ENCODE measurements at regions not wholly inside any gene's neighbourhood (a gene's known extent, or its start where the extent isn't known, plus 50 kb on each side); places are given as distances from the start of the nearest gene placed in this dataset.

GRCh38 chr13:42722883-42723539 is 58.4 kb upstream of the FAM216B start:
- no peak for DNase-seq (ENCODE audit: low read depth)
- Histone ChIP-seq H3K9ac (ENCODE audit: low read length) (no peak overlapping the region), H3K36me3 (ENCODE audit: control insufficient read depth, insufficient read depth, low read length, severe bottlenecking) (no peaks in the 10 kb centered on the region), H3K9me3 (ENCODE audit: control insufficient read depth, low read length) (peaks cover 7% of the 10 kb centered on the region), H3K4me1 (ENCODE audit: control insufficient read depth, insufficient read depth, low read length) (peaks cover 20% of the 10 kb centered on the region), H3K27me3 (replicated peaks; ENCODE audit: control insufficient read depth, insufficient read depth, low read length) (no peaks in the 10 kb centered on the region), H3K4me3 (ENCODE audit: low read length) (no peak overlapping the region)

GRCh38 chr13:42728507-42729180 is 52.7 kb upstream of the FAM216B start:
- Histone ChIP-seq H3K36me3 (ENCODE audit: control insufficient read depth, insufficient read depth, low read length, severe bottlenecking) (no peaks in the 10 kb centered on the region), H3K27me3 (replicated peaks; ENCODE audit: control insufficient read depth, insufficient read depth, low read length) (no peaks in the 10 kb centered on the region), H3K9ac (ENCODE audit: low read length) (no peak overlapping the region), H3K9me3 (ENCODE audit: control insufficient read depth, low read length) (peaks cover 7% of the 10 kb centered on the region), H3K4me1 (ENCODE audit: control insufficient read depth, insufficient read depth, low read length) (peaks cover 9% of the 10 kb centered on the region), H3K4me3 (ENCODE audit: low read length) (no peak overlapping the region)
- DNase-seq (ENCODE audit: low read depth): peak; percentile 95

GRCh38 chr13:42729857-42730402 is 51.5 kb upstream of the FAM216B start:
- Histone ChIP-seq H3K4me3 (ENCODE audit: low read length) (no peak overlapping the region), H3K9me3 (ENCODE audit: control insufficient read depth, low read length) (peaks cover 7% of the 10 kb centered on the region), H3K27me3 (replicated peaks; ENCODE audit: control insufficient read depth, insufficient read depth, low read length) (no peaks in the 10 kb centered on the region), H3K4me1 (ENCODE audit: control insufficient read depth, insufficient read depth, low read length) (peaks cover 9% of the 10 kb centered on the region), H3K9ac (ENCODE audit: low read length) (no peak overlapping the region), H3K36me3 (ENCODE audit: control insufficient read depth, insufficient read depth, low read length, severe bottlenecking) (no peaks in the 10 kb centered on the region)
- DNase-seq (ENCODE audit: low read depth): no peak
